HFF-Myc (cell line): ENCODE measurements at regions not wholly inside any gene's neighbourhood (a gene's known extent, or its start where the extent isn't known, plus 50 kb on each side); places are given as distances from the start of the nearest gene placed in this dataset.

Source experiments
- DNase-seq: peaks from one replicate; pipeline ENCODE4 v3.0.0-alpha.2; 2011; ENCODE audit warnings: low read depth; ENCODE audit errors: extremely low read depth
- H3K4me3 ChIP-seq: replicated peaks from 2 replicates; pipeline ENCODE4 v1.5.1; 2011; ENCODE audit warnings: low read depth, mild to moderate bottlenecking, control low read depth, low read length
- CTCF ChIP-seq: IDR thresholded peaks from 2 replicates; pipeline ENCODE4 v1.5.1; 2012; ENCODE audit warnings: mild to moderate bottlenecking, low read depth, low read length, control low read depth; ENCODE audit errors: missing control alignments

- no peak for DNase-seq
- no peak overlapping the region for H3K4me3 ChIP-seq
- TF ChIP-seq CTCF: no peak
These were observed 159.1 kb downstream of the ERCC6L2 start for GRCh38 chr9:96034553-96035122.

- H3K4me3 ChIP-seq: no peak overlapping the region
- no peak for TF ChIP-seq CTCF
- no peak for DNase-seq
These were observed 158.4 kb downstream of the ERCC6L2 start for GRCh38 chr9:96033896-96034295.

- TF ChIP-seq CTCF: no peak
- no peak overlapping the region for H3K4me3 ChIP-seq
- no peak for DNase-seq
These were observed 156.5 kb downstream of the ERCC6L2 start for GRCh38 chr9:96031916-96032534.

- no peak for TF ChIP-seq CTCF
- H3K4me3 ChIP-seq: no peak overlapping the region
- no peak for DNase-seq
These were observed 155.9 kb downstream of the ERCC6L2 start for GRCh38 chr9:96031366-96031824.

GRCh38 chr9:96029722-96030530 is 154.4 kb downstream of the ERCC6L2 start:
- no peak overlapping the region for H3K4me3 ChIP-seq
- TF ChIP-seq CTCF: no peak
- DNase-seq: no peak

GRCh38 chr9:96027251-96028131 is 152.0 kb downstream of the ERCC6L2 start:
- no peak overlapping the region for H3K4me3 ChIP-seq
- DNase-seq: no peak
- no peak for TF ChIP-seq CTCF
